ENCODE measurements at regions not wholly inside any gene's neighbourhood (a gene's known extent, or its start where the extent isn't known, plus 50 kb on each side); places are given as distances from the start of the nearest gene placed in this dataset.

DNA sequence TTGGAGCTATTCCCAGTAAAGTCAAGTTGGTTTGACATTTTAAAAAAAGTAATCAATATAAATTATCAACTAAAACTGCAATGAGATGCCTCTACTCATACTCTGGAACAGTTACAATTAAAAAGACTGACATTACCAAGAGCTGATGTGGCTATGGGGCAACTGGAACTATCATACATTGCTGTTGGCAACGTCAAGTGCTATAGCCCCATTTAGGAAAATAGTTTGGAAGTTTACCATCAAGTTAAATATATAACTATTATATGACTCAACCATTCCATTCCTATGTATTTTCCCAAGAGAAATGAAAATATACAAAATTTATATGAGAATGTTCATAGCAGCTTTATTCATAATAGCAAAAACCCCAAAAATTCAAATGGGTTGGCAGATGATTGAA is 111.4 kb upstream of the HDGFL1 start:
- no peak for DNase-seq

DNA sequence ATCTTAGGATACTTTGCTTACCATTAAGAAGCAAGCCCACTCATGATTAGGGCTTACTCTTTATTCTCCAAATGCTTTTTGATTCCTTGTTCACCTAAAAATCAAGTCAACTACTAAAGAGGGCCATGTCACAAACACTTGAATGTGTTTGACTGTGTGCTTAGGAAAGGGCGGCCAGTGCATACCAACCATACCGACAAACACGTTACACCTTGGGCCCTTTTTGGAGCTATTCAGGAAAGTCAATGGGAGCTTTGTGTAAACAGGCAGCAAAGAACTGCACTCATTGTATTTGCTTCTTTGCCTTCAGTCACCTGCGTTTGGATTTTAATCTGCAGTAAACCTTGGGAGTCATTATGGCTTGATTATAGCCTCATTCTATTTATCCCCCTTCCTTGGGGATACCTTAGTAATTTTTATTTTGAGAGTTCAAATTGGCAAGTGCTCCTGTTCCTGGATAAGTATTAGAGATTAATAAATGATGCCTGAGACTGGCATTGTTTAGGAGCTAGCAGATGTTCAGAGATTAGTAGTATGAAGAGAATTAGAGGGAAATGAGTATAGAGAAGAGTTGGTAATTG is 102.6 kb upstream of the HDGFL1 start:
- no peak for DNase-seq

DNA sequence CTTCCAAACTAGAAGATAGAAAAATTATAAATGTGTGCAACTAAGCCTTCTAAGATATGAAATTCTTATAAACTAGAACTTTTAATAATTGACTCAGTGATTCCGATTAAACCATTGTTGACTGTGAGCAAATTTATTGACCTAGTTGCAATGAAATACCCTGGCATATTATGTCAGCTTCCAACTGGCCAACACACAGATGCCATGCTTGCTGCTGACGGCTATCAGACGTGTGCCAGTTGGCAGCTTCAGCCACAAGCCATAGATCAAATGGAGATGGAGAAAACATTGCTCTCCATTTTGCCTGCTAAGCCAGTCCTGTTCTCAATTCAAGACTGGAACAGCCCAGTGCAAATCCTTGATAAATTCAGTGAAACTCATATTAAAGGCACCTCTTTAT is 101.7 kb upstream of the HDGFL1 start:
- no peak for DNase-seq

DNA sequence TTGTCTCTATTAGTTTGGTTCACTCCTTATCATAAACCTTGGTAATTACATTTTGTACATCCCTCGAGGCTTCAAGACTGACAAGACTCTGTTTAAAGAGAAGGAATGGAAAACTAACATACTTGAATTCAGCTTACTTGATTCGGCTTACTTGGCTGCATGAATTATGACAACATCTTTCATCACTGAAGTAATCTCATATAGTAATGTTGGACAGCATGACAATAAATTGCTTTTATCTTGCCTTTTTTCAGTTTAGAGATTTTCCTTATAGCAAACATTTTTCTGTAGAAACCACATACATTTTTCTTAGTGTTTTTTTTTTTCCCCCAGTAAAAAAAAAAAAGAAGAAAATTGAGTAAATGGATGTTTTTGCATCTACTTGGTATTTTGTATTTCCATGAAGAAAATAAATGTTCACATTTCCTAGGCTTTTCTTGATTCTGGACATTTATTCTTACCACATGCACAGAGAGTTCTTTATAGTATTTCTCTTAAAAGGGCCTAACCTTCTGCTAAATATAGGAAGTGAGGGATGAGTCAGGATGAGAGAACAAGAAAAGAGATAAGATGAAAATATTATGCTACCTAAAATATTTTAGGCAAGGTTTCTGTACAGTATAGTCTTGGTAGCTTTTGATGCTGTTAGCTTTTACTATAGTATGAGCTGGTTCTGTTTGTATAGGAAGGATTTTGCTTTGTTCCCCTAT is 101.0 kb upstream of the HDGFL1 start:
- DNase-seq = no peak

DNA sequence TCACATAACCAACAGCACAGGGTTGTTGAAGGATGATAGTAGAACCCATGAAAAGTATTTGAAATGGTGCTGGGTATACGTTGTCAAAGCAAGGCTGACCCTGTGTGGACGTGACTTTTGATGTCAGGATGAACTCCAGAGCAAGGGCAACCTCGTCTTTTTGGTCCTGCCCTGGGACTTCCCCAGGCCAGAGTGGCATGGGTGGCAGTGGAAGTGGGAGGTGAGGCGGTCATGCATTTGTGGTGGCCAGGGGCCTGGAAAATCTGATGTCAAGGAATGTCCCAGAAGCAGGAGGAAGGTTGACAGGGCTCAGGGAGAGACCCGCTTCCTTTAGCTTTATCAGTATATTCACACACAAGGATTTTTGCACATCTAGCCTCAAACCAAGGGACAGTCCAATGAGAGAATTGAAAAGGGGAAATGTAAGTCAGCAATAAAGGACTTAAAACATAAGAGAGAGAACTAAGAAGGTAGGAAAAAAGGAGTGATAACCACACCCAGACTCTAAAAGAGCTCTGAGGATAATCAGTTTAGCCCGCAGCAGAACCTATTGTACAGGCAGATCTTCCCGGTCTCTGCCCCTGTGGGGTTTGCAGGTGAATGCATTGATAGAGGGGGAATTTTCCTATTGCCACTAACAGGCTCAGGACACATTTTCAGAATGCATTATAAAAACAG is 98.8 kb upstream of the HDGFL1 start:
- DNase-seq = no peak

DNA sequence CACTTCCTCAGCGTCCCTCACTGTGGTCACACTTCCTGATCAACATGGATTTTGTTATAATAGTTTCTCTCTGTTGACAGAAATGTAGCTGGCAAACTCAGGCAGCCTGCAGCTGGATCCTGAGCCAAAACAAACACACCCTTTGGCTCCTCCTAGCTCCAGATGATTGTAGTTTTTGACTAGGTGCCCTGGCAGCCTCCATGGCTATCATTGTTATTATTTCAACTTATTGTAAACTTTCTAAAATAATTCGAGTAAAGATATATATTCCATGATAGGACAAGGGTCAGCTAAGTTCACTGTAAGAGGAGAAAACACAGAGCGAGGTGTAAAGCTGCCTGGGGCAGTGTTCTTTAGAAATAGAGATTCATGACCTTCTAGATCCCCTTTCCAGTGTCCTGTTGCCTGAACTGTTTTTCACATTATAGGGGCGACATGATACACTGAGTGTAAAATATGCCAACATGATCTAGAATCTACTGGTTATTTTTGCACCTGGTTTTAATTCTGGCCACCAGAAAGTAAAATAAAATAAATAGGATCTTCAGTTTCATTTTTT is 98.2 kb upstream of the HDGFL1 start:
- no peak for DNase-seq

DNA sequence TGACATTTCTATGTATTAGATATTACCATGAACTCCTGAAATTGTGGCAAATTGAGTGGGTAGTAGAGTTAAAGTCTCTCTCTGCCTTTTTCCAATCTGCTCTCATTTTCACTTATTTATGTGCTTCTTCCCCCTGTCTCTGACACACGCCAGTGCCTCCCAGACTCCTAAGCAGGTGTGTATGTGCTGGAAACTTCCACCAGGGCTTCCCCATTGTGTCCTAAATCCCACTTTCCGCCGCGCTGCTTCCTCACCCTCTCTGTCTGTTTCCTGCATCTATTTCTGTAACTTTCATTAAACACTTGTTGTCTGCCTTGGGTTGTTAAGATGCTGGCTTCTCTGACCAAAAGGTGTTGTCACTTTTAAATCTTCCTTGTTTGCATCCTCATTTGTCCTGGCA is 97.6 kb upstream of the HDGFL1 start:
- DNase-seq = no peak

DNA sequence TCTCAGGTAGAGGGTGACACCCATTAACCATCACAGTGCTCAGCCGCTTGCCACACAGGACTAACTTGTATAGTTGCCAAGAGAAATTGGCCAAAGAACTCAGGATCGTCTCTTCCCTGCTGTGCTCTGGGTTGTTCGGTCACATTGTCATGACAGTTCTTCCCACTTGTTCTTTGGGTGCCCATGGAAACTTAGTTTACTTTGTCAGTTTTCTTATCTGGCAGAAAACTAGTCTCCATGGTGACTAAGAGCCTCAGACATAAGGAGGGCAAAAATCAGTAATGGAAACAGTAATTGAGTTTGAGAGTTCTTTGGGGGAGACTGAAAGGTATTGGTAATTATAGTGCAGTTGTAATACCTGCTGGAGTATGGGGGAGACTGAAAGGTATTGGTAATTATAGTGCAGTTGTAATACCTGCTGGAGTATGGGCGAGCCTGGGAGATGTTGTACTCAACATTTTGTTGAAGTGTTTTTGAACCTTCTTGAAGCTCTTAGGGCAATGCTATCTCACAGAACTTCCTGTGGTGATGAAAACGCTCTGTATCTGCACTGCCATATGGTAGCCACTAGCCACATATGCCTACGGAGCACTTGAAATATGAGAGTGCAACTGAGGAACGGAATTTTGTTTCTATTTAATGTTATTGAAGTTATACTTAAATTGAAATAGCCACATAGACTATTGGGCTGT is 95.2 kb upstream of the HDGFL1 start:
- no peak for DNase-seq

DNA sequence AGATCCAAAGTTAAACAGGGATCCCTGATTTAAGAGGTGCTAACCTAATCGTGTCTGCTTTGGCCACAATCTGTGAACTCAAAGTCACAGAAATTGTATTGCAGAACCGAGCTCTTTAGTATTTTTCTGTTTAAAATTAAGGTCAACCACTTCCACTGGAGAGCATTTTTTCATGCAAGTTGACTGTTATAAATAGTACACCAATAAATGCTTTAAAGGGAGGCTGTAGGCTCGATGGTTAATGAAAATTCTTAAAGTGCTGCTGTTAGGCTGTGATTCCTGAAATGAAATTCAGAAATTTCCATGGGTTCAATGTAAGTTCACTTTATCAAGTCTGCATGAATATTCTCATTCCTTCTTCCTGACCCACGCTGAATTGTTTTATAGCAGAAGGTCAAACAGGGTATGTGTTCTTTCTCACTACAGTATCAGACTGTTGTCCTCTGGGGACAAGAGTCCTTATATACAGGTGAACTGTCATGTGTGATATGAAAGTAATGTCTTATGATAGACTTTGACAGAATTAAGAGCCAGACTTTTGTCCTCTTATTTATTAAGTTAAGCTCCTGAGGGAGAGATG is 92.5 kb upstream of the HDGFL1 start:
- no peak for DNase-seq

DNA sequence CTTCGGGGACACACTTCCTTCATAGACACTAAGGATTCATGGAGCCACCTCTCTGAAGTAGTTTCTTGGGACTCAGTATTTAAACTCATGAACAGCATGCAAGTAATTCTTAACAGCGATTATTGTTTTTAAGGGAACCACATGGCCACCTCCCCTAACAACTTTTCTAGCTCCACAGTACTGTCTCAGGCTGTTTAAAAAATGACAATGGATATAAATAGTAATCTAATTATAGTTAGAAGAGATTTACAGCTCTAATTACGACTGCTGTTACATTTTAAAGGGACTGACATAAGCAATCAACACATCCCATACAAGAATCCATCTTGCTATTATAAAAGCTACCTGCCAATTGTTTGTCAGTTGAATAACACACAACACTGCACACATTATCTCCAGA is 72.1 kb upstream of the HDGFL1 start:
- no peak for DNase-seq

DNA sequence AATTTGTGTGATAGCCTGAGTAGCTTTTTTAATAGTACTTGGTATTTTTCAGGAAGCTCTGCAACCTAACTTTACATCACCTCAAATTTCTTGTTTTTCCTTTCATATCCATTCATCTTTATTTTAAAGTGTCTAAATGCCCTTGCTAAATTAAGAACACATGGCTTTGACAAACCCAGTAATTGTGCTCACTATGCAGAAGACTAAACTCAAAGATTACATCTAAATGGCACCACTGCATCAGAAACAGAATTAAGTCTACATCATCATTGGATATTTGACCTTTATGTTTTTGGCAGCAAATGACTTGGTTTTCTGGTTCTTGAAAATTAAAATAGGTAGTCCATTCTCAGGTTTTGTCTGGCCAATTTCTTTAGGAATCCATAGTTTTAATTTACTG is 69.6 kb upstream of the HDGFL1 start:
- DNase-seq = no peak

DNA sequence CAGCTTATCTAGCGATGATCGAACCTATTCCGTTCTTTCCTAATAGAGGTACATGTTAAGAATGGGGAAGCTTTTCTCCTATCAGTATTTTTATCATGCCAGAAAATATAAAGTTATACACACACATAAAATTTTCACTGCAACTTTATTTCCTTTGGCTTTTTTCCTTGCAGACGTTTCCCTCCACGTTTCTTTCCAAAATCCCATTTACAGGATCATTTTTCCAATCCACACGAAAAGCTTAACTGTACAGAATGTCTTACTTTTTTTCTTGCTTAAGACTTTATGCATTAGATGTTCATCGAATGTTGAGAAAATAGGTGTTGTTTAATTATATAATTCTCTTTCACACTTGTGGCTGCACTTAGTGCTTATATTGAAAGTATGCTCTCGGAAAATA is 62.9 kb upstream of the HDGFL1 start:
- no peak for DNase-seq

DNA sequence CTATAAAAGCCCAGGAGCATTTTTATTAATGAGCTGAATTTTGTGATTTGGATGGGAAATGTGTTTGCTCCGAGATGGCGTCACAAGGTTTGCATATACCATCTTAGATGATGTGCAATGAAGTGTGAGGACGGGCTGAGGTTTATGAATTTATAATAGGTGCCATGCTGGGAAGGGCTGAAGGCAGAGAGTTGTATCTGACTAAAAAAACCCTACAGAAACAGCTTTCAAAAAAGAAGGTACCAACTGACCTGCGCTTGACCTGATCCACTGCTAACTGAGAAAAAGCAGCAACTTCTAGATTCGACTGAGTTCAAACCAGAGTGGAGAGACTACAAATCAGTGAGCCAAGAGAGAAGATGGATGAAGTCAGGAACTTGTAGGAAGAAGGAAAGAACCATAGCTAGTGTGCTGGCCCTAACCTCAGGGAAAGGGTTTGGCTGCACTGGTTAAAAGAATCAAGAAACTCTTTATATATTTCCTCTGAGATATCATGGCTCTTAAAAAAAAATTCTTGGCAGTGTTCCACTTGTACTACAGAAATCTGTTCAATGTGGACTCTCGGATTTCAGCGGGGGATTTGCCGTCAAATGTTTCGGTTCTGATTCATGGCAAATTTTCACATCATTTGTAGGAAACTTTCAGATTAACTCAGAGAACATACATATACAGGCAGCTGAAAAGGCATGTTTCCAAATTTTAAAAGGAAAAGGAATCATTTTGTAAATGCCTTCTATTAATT is 56.5 kb upstream of the HDGFL1 start:
- no peak for DNase-seq

DNA sequence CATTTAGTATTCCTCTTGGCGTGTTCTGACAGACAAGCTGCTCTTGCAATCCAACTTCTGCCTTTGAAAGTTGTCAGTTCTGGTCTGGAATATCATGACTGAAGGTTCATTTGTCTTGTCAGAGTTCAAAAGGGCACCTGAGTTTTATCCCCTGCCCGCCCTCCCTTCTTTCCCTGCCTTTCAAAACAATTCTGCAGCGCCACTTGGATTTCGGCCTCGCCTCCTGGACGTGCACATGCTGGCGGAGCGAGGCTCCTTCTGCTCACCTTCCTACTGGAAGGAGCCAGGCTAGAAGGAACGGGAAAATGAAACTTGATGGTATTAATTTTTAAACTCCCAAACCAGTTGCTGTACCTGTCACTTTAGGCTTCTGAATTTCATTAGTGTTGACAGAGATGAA is 55.7 kb upstream of the HDGFL1 start:
- DNase-seq = no peak

DNA sequence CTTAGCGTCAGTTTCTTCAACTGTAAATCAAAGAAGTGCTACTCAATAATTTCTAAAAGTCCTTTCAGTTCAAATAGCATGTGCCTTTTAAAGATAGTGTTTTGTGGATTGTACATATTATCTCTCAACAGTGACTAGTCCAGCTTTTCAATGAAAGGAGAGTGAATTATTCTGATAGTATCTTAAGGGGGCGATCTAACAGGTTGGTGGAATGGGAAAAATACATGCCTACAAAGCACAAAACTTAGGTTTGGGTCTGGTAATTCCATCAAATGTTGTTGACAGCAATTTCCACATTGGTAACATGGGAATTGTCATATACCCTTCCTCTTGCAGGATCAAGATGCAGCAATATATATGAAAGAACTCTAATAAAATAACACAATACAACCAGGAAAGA is 50.1 kb upstream of the HDGFL1 start:
- no peak for DNase-seq
